ENCODE measurements at regions not wholly inside any gene's neighbourhood (a gene's known extent, or its start where the extent isn't known, plus 50 kb on each side); places are given as distances from the start of the nearest gene placed in this dataset.

DNA sequence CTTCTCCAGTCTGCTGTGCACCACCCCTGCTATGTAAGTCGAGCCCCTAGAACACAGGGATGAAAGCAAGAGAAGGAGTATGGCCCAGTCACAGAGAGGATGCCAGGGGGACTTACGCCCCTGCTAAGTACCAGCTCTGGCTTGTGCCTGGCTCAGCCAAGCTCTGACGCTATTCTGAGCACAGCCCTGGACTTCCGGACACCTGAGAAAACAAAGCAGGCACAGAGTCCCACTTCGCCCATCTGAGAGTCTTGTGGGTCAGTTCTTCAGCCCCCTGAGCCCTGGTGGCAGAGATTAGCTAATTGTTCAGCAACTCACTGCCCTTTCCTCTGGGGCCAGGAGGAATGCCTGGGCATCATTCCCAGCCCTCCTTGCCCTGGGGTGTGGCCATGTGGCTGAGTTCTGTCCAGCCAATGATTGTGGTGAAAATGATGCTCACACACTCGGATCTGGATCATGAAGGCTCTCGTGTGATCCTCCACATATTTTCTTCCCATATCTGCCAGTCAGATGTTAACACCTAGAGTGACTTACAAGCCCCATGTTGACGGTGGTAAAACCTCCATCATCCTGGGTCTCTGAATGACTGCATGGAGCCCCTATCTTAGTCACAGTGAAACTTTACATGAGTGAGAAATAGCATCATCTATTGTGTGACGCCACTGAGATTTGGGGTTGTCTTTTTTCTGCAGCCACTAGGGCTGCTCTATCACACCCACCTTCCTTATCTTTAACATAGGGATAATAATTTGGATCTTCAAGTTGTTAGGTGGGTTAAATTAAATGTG, 105.7 kb downstream of the TPRA1 start:
- no peak for DNase-seq (ENCODE audit: low read depth in 4 of 4, low spot score in 3 of 4)

GRCh38 chr3:127483902-127484591, 106.5 kb downstream of the TPRA1 start:
- no peak for DNase-seq (ENCODE audit: low read depth in 4 of 4, low spot score in 3 of 4)

DNA sequence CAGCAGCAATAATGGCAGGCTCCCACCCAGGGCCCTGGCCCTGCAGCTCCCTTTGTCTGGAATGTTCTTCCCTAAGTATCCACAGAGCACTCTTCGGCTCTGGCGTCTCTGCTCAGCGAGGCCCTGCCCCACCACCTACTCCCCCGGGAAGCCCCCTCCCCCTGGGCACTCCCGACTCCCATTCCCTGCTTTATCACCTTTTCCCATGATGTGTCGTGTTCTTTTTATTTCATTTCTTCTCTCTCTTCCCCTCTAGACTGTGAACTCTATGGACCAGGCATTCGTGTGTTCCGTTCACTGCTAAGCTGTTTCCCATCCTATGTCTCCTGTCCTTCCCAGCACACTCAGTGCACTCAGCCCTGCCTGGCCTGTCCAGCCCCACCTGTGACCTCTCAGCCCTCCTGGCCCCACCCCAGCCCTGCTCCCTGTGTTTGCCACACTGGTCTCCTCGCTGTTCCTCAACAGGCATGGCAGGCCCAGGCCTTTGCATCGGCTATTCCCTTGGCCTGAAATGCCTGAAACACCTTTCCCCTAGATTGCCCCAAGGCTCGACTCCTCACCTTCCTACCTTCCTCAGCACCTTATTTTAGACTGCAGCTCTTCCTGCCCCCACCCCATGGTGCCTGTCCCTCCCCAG, 107.4 kb downstream of the TPRA1 start:
- DNase-seq (ENCODE audit: low read depth in 4 of 4, low spot score in 3 of 4) = no peak

DNA sequence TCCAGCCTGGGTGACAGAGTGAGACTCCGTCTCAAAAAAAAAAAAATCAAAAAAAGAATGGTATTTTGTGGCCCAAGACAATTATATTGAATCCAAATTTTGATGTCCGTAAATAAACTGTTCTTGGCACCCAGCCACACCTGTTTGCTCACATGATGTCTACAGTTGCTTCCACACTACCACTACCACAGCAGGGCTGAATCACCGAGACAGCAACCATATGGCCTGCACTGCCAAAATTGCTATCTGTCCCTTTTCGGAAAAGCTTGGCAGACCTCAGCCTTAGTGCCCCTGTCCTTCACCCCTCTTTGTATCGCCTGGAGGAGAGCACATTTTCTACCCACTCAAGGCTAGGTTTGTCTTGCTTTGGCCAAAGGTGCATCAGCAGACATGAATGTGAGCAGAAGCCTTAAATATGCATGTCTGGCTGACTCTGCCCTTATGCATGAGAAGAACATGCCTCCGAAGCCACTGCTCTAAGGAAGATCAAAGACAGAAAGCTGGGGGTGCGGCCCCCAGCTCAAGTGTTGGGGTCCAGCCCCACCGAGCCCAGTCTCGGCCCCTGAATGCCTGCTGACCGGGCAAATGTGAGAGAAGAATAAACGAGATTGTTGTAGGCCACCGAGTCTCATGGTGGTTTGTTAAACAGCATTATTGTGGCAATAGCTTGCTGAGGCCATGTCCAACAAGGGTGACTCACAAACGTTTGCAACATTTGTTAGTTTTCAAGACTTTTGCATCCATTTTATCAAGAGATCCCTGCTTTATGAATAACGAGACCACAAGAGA, 108.1 kb downstream of the TPRA1 start:
- DNase-seq (ENCODE audit: low read depth in 4 of 4, low spot score in 3 of 4) = no peak

DNA sequence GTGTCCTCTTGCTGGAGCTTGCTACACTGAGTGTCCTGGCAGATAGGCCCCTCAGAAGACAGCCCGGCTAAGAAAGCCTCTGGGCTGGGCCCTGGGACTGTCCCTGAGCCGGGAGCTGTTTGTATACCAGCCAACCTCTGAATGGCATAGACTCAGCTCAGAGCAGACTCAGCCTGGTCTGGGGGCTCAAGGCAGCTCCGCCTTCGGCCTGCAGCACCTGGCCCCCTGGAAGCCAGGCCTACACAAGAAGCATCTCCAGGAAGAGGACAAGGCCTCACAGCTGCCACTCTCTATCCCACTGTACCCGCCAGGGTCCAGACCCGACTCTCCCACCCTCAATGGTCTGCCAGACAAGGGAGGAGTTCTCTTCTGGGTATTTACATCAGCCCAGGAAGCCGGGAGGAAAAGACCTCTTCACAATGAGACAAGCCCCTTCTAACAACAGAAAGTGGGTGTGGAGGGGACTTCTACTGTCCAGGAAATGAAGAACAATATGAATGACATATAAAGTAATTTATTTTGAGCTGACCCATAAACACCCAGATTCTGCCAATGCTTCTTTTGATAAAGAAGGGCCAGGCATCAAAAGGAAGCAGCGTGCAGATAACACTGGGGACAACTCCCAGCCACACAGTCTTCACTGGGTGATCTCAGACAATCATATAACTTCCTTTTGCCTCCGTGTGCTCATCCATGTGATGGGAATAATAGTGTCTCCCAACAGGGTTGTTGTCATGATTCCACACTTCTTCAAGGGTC, 110.2 kb downstream of the TPRA1 start:
- no peak for DNase-seq (ENCODE audit: low read depth in 4 of 4, low spot score in 3 of 4)

DNA sequence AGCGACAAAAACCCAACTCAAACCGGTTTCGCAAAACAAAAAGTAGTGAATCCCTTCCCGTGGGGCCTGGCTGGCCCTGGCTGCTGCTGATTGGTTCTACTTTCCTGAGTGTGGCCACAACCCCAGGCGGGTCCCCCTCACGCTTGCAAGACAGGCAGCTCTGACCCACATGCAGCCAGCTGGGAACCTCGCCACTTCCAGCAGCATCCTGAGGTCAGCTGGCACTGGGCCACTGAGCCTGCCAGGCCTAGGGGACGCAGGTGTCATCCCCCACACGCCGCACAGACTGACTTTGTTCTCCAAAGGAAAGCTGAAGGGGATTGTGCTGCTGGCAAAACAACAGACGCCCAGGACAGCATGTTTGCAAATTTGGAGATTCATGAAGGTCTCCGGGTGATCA, 111.1 kb downstream of the TPRA1 start:
- no peak for DNase-seq (ENCODE audit: low read depth in 4 of 4, low spot score in 3 of 4)

DNA sequence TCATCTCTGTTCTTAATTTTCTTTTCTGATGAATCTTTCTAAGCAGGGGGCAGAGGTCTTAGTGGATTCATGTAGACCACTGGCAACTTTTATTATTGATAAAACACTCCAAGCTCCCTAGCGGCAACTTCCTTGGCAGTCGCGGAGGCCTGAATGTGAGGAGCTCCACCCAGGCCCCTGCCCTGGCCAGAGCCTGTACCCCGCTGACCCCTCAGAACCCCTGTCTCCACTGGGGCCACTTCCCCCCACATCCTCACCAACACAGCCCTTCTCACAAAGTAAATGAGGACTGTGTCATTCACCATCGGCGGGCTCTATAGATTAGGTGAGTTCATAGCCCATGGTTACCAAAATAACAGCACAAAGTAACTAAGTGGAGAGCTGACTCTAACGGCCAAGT, 111.6 kb downstream of the TPRA1 start:
- no peak for DNase-seq (ENCODE audit: low read depth in 4 of 4, low spot score in 3 of 4)

GRCh38 chr3:127477396-127477795, 113.1 kb downstream of the TPRA1 start:
- no peak for DNase-seq (ENCODE audit: low read depth in 4 of 4, low spot score in 3 of 4)

GRCh38 chr3:127476936-127477335, 113.6 kb downstream of the TPRA1 start:
- DNase-seq (ENCODE audit: low read depth in 4 of 4, low spot score in 3 of 4) = no peak

GRCh38 chr3:127475975-127476705, 114.4 kb downstream of the TPRA1 start:
- no peak for DNase-seq (ENCODE audit: low read depth in 4 of 4, low spot score in 3 of 4)

- no peak for DNase-seq (ENCODE audit: low read depth in 4 of 4, low spot score in 3 of 4)
Observed at GRCh38 chr3:127475391-127475790, 115.1 kb downstream of the TPRA1 start.

DNA sequence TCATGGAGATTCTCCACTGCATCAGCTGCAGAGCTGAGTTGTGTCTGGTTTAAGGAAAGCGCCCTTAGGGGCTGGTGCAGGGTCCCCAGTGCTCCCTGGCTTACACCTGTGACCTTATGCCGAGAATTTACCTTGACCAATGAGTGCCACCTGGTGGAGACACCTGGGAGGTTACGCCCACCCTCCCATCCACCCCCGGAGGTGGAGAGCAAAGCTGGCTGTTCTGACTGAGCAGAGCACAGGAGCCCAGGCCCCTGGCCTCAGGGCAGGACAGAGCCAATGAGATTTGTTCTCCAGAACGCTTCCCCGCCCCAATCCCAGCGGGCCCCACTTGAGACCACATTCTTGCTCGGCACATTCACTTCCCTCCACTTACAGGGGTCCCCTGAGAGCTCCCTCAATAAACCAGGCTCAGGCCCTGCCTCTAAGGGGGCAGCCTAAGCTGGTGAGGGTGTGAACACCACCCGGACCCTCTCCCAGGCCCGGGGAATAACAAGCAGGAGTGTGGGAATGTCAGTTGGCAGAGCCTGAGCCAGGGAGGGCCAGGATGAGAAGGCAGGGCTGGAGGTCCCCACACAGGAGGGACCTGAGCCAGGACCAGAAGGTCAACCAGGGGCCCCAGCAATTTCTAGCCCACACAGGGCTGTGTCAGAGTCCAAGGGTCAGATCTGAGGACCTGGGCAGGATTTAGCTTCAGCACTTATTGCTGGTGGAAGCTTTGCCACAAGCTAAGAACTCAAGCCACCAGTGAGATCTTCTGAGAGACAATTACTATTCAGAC, 117.1 kb downstream of the TPRA1 start:
- DNase-seq (ENCODE audit: low read depth in 4 of 4, low spot score in 3 of 4) = no peak

GRCh38 chr3:127472506-127472905, 118.0 kb downstream of the TPRA1 start:
- DNase-seq (ENCODE audit: low read depth in 4 of 4, low spot score in 3 of 4) = no peak

- DNase-seq (ENCODE audit: low read depth in 4 of 4, low spot score in 3 of 4) = no peak
Observed at GRCh38 chr3:127471142-127471541, 119.4 kb downstream of the TPRA1 start.

GRCh38 chr3:127469760-127470159, 120.8 kb downstream of the TPRA1 start:
- DNase-seq (ENCODE audit: low read depth in 4 of 4, low spot score in 3 of 4) = no peak

GRCh38 chr3:127467391-127467790, 123.1 kb downstream of the TPRA1 start:
- DNase-seq (ENCODE audit: low read depth in 4 of 4, low spot score in 3 of 4) = no peak

DNA sequence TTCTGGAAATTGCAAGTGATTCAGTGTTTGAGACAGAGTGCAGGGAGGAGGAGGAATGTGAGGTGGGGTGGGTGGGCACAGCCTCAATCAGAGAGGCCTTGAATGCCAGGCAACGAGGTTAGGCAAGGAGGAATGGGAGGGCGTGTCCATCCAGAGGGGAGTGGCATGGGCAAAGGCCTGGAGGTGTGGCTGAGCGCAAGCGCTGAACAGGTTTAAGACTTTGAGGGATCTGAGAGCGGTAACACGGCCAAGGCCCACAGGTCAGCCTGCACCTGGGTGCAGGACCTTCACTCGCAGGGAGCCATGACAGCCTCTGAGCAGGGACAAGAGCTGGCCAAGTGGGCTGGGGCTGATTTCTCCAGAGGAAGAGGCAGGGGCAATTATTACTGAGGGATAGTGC, 125.9 kb downstream of the TPRA1 start:
- no peak for DNase-seq (ENCODE audit: low read depth in 4 of 4, low spot score in 3 of 4)

- no peak for DNase-seq (ENCODE audit: low read depth in 4 of 4, low spot score in 3 of 4)
Observed at GRCh38 chr3:127462111-127462655, 128.3 kb downstream of the TPRA1 start.

Measured in right renal pelvis (tissue), 4 donors.